ENCODE measurements at regions not wholly inside any gene's neighbourhood (a gene's known extent, or its start where the extent isn't known, plus 50 kb on each side); places are given as distances from the start of the nearest gene placed in this dataset.
A peak's percentile ranks its signal among the peaks of the same experiment; 100 is the strongest.
"Not testable (repeated sequence)": the region's sequence is repeated elsewhere in the genome, so short reads cannot be mapped to it uniquely, and the experiment has no call there.

- not testable (repeated sequence) for DNase-seq; H2AFZ ChIP-seq (ENCODE audit: low read depth, low read length); H3K4me3 ChIP-seq (ENCODE audit: insufficient read depth in 1 of 2, low read depth in 1 of 2, low read length in 2 of 2); H3K4me2 ChIP-seq (ENCODE audit: low read length, poor library complexity, severe bottlenecking); H3K4me1 ChIP-seq (ENCODE audit: control insufficient read depth, insufficient read depth, low read depth, low read length); H2BK12ac ChIP-seq (ENCODE audit: low read length in 2 of 2); H3K4ac ChIP-seq (ENCODE audit: low read depth in 1 of 2, low read length in 2 of 2); H3K14ac ChIP-seq (ENCODE audit: low read length in 2 of 2); H3K9me3 ChIP-seq (ENCODE audit: control insufficient read depth, low read length); H2BK120ac ChIP-seq (ENCODE audit: low read depth, low read length); H2BK5ac ChIP-seq (ENCODE audit: low read depth, low read length, poor library complexity, severe bottlenecking); H3K36me3 ChIP-seq (ENCODE audit: control insufficient read depth in 1 of 2, insufficient read depth in 2 of 2, low read depth in 1 of 2, low read length in 2 of 2); H3K23ac ChIP-seq (ENCODE audit: low read length in 2 of 2); H3K27me3 ChIP-seq (ENCODE audit: control insufficient read depth in 1 of 2, insufficient read depth in 1 of 2, low read length in 2 of 2); H3K18ac ChIP-seq (ENCODE audit: low read depth in 1 of 2, low read length in 2 of 2); H3K9ac ChIP-seq (ENCODE audit: low read length); H4K91ac ChIP-seq (ENCODE audit: low read length); H2AK5ac ChIP-seq (ENCODE audit: low read length, severe bottlenecking); H3K27ac ChIP-seq (ENCODE audit: low read length, poor library complexity, severe bottlenecking); H4K8ac ChIP-seq (ENCODE audit: low read length); H3K79me1 ChIP-seq (replicated peaks; ENCODE audit: low read length, poor library complexity, severe bottlenecking)
- WGBS, result 97% methylated on average over 10 of the region's 10 CpGs
- H2BK15ac ChIP-seq (ENCODE audit: low read depth, poor library complexity, severe bottlenecking), result peak overlapping the region; percentile 67
These were observed 462.9 kb upstream of the JARID2 start for GRCh38 chr6:14782921-14783464.

GRCh38 chr6:14783594-14783993 lies 462.3 kb upstream of the JARID2 start:
- Histone ChIP-seq H3K4ac (ENCODE audit: low read depth in 1 of 2, low read length in 2 of 2) (no peak overlapping the region), H2AK5ac (ENCODE audit: low read length, severe bottlenecking) (no peak overlapping the region)
- no peak for DNase-seq

GRCh38 chr6:14784596-14785492 lies 461.0 kb upstream of the JARID2 start:
- Histone ChIP-seq H3K36me3 (ENCODE audit: control insufficient read depth in 1 of 2, insufficient read depth in 2 of 2, low read depth in 1 of 2, low read length in 2 of 2) (no peaks in the 10 kb centered on the region), H3K27me3 (ENCODE audit: control insufficient read depth in 1 of 2, insufficient read depth in 1 of 2, low read length in 2 of 2) (no peaks in the 10 kb centered on the region), H3K4me2 (ENCODE audit: low read length, poor library complexity, severe bottlenecking) (no peak overlapping the region), H2BK5ac (ENCODE audit: low read depth, low read length, poor library complexity, severe bottlenecking) (no peak overlapping the region), H3K14ac (ENCODE audit: low read length in 2 of 2) (no peak overlapping the region), H3K4ac (ENCODE audit: low read depth in 1 of 2, low read length in 2 of 2) (peak overlapping the region; percentile 47 to 98), H2BK15ac (ENCODE audit: low read depth, poor library complexity, severe bottlenecking) (peak overlapping the region; percentile 80), H3K4me1 (ENCODE audit: control insufficient read depth, insufficient read depth, low read depth, low read length) (peaks cover 2% of the 10 kb centered on the region), H3K27ac (ENCODE audit: low read length, poor library complexity, severe bottlenecking) (no peak overlapping the region), H3K18ac (ENCODE audit: low read depth in 1 of 2, low read length in 2 of 2) (peak overlapping the region; percentile 58 to 67), H2AFZ (ENCODE audit: low read depth, low read length) (peak overlapping the region; percentile 92), H3K23ac (ENCODE audit: low read length in 2 of 2) (no peak overlapping the region), H2BK120ac (ENCODE audit: low read depth, low read length) (no peak overlapping the region), H4K8ac (ENCODE audit: low read length) (peak overlapping the region; percentile 99), H4K91ac (ENCODE audit: low read length) (peak overlapping the region; percentile 94), H2BK12ac (ENCODE audit: low read length in 2 of 2) (peak overlapping the region; percentile 59 to 94), H2AK5ac (ENCODE audit: low read length, severe bottlenecking) (no peak overlapping the region), H3K9me3 (ENCODE audit: control insufficient read depth, low read length) (no peaks in the 10 kb centered on the region), H3K79me1 (replicated peaks; ENCODE audit: low read length, poor library complexity, severe bottlenecking) (no peaks in the 10 kb centered on the region), H3K9ac (ENCODE audit: low read length) (no peak overlapping the region), H3K4me3 (ENCODE audit: insufficient read depth in 1 of 2, low read depth in 1 of 2, low read length in 2 of 2) (no peak overlapping the region)
- 34% methylated on average over 12 of the region's 15 CpGs for WGBS
- peak; percentile 55 for DNase-seq

More at GRCh38 chr6:14783594-14783993, 462.3 kb upstream of the JARID2 start:
- no peaks in the 10 kb centered on the region for H3K9me3 ChIP-seq (ENCODE audit: control insufficient read depth, low read length)
- no peak overlapping the region for H3K9ac ChIP-seq (ENCODE audit: low read length)
- H2BK15ac ChIP-seq (ENCODE audit: low read depth, poor library complexity, severe bottlenecking), result no peak overlapping the region
- H2BK120ac ChIP-seq (ENCODE audit: low read depth, low read length), result no peak overlapping the region
- H3K27ac ChIP-seq (ENCODE audit: low read length, poor library complexity, severe bottlenecking), result no peak overlapping the region
- H2AFZ ChIP-seq (ENCODE audit: low read depth, low read length), result no peak overlapping the region
- H3K23ac ChIP-seq (ENCODE audit: low read length in 2 of 2), result no peak overlapping the region
- no peaks in the 10 kb centered on the region for H3K79me1 ChIP-seq (replicated peaks; ENCODE audit: low read length, poor library complexity, severe bottlenecking)
- H4K8ac ChIP-seq (ENCODE audit: low read length), result no peak overlapping the region
- H3K4me3 ChIP-seq (ENCODE audit: insufficient read depth in 1 of 2, low read depth in 1 of 2, low read length in 2 of 2), result no peak overlapping the region
- peaks cover 2% of the 10 kb centered on the region for H3K4me1 ChIP-seq (ENCODE audit: control insufficient read depth, insufficient read depth, low read depth, low read length)
- H2BK12ac ChIP-seq (ENCODE audit: low read length in 2 of 2), result no peak overlapping the region
- no peak overlapping the region for H3K14ac ChIP-seq (ENCODE audit: low read length in 2 of 2)
- no peak overlapping the region for H3K4me2 ChIP-seq (ENCODE audit: low read length, poor library complexity, severe bottlenecking)
- H3K27me3 ChIP-seq (ENCODE audit: control insufficient read depth in 1 of 2, insufficient read depth in 1 of 2, low read length in 2 of 2), result peaks cover 0 to 1% of the 10 kb centered on the region in 2 experiments
- H3K36me3 ChIP-seq (ENCODE audit: control insufficient read depth in 1 of 2, insufficient read depth in 2 of 2, low read depth in 1 of 2, low read length in 2 of 2), result no peaks in the 10 kb centered on the region
- WGBS, result 98% methylated on average over 35 of the region's 35 CpGs
- no peak overlapping the region for H3K18ac ChIP-seq (ENCODE audit: low read depth in 1 of 2, low read length in 2 of 2)
- no peak overlapping the region for H4K91ac ChIP-seq (ENCODE audit: low read length)
- H2BK5ac ChIP-seq (ENCODE audit: low read depth, low read length, poor library complexity, severe bottlenecking), result no peak overlapping the region

- no CpG with 5 or more reads among the region's 2 CpGs for WGBS
- no peaks in the 10 kb centered on the region for H3K79me1 ChIP-seq (replicated peaks; ENCODE audit: low read length, poor library complexity, severe bottlenecking)
- no peak overlapping the region for H3K18ac ChIP-seq (ENCODE audit: low read depth in 1 of 2, low read length in 2 of 2)
- no peak overlapping the region for H3K9ac ChIP-seq (ENCODE audit: low read length)
- no peak overlapping the region for H3K4ac ChIP-seq (ENCODE audit: low read depth in 1 of 2, low read length in 2 of 2)
- H3K4me2 ChIP-seq (ENCODE audit: low read length, poor library complexity, severe bottlenecking), result no peak overlapping the region
- no peaks in the 10 kb centered on the region for H3K9me3 ChIP-seq (ENCODE audit: control insufficient read depth, low read length)
- no peak overlapping the region for H3K27ac ChIP-seq (ENCODE audit: low read length, poor library complexity, severe bottlenecking)
- no peak overlapping the region for H2AK5ac ChIP-seq (ENCODE audit: low read length, severe bottlenecking)
- H3K36me3 ChIP-seq (ENCODE audit: control insufficient read depth in 1 of 2, insufficient read depth in 2 of 2, low read depth in 1 of 2, low read length in 2 of 2), result no peaks in the 10 kb centered on the region
- H4K8ac ChIP-seq (ENCODE audit: low read length), result no peak overlapping the region
- no peak overlapping the region for H2BK15ac ChIP-seq (ENCODE audit: low read depth, poor library complexity, severe bottlenecking)
- H3K4me3 ChIP-seq (ENCODE audit: insufficient read depth in 1 of 2, low read depth in 1 of 2, low read length in 2 of 2), result no peak overlapping the region
- H2BK120ac ChIP-seq (ENCODE audit: low read depth, low read length), result no peak overlapping the region
- no peak overlapping the region for H3K14ac ChIP-seq (ENCODE audit: low read length in 2 of 2)
- no peak for DNase-seq
- H4K91ac ChIP-seq (ENCODE audit: low read length), result no peak overlapping the region
- H2BK12ac ChIP-seq (ENCODE audit: low read length in 2 of 2), result no peak overlapping the region
- H3K27me3 ChIP-seq (ENCODE audit: control insufficient read depth in 1 of 2, insufficient read depth in 1 of 2, low read length in 2 of 2), result no peaks in the 10 kb centered on the region
- no peak overlapping the region for H2AFZ ChIP-seq (ENCODE audit: low read depth, low read length)
- no peak overlapping the region for H3K23ac ChIP-seq (ENCODE audit: low read length in 2 of 2)
- H3K4me1 ChIP-seq (ENCODE audit: control insufficient read depth, insufficient read depth, low read depth, low read length), result peaks cover 2% of the 10 kb centered on the region
- H2BK5ac ChIP-seq (ENCODE audit: low read depth, low read length, poor library complexity, severe bottlenecking), result no peak overlapping the region
These were observed 460.4 kb upstream of the JARID2 start for GRCh38 chr6:14785493-14785790.

Data from mesenchymal stem cell (in vitro differentiated cells and primary cell).